Left ventricle myocardium superior (tissue), 1 donor: ENCODE measurements at regions not wholly inside any gene's neighbourhood (a gene's known extent, or its start where the extent isn't known, plus 50 kb on each side); places are given as distances from the start of the nearest gene placed in this dataset.
A peak's percentile ranks its signal among the peaks of the same experiment; 100 is the strongest.

Source experiments
- ATAC-seq: fragments of 200-7000 bp; cut with Tn5 transposase; one replicate; pipeline ENCODE4 v1.9.1; 2020; ENCODE audit warnings: mild to moderate bottlenecking, moderate library complexity
- DNase-seq: peaks from one replicate; pipeline ENCODE4 v3.0.0-alpha.2; 2020
- intact Hi-C: fragments of 100-400 bp; cut with micrococcal nuclease; formaldehyde crosslinking; loops from one replicate; pipeline ENCODE4 v1.11.0; 2022
- donor health status: DM: no; HTN: yes; CAD: no; lungs with severe emphysema.

DNA sequence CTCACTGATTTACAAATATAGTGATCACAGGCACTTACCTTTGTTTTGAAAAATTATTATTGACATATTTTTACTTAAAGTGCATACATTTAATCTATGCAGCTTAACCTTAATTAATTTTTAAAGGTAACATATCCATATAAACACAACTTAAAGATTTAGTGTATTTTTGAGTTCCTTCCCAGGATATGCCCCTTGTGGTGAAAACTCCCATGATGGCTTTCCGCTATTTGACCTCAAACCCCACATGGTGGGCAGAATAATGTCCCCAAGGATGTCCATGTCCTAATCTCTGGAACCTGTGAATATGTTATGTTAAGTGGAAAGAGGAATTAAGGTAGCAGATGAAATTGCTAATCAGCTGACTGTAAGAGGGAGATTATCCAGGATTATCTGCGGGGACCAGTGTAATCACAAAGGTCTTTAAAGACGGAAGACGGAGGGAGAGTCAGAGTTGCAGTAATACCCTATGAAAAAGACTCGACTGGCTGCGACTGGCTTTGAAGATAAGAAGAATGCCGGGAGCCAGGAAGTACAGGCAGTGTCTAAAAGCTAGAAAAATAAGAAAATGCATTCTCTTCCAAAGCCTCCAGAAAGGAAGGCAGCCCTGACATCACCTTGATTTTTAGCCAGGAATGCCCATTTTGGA, 193.9 kb downstream of the ICE1 start:
- intact Hi-C loops: no loop called here
- DNase-seq: no peak
- no peak for ATAC-seq

DNA sequence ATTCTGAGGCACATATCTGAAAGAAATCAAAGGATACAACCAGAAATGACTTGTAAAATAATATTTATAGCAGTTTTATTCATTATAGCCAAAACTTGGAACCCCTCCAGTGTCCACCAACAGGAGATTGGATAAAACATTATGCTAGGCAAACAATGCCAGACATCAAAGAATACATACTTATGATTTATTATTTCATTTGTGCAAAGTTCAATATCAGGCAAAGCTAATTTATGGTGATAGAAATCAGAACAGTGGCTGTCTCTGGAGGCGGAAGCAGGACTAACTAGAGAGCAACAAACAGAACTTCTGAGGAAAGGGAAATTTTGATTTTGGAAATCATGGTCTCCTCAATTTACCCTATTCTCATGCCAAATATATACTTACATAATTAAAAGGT, 193.1 kb downstream of the ICE1 start:
- no peak for DNase-seq
- ATAC-seq: no peak
- intact Hi-C loops: no loop called here

DNA sequence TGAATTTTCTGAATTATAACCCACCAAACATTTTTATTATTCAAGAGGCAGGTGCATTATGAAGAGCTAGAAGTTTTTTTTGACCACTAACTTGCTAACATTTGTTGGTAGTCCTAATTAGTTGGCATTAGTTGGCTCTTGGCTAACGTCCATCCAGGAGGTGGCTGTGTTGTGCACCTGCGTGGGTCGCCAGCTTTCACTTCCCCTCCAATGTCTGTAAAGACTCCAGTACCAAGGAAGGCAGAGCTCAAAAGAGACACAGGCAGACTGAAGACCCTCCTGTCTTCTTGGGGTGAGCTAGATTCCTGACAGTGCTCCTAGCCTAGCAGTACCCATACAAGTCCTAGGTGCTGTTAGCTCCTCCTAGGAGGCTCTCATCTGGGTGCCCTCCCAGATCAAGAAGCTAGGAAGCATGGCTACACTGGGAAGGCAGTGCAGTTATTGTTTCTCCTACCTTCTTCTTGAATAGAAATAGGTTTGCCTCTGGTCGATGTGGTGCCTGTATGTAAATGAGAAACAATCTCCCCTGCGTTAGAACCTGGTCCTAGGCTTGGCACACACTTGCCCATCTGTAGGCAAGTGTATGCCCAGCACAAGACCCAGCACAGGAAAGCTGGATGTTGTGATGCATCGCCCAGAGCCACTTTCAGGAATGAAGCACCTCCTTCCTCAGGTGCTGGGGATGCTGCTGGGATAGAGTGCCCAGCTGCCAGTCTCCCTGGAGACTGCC, 190.9 kb downstream of the ICE1 start:
- intact Hi-C loops: no loop called here
- no peak for ATAC-seq
- DNase-seq: no peak

DNA sequence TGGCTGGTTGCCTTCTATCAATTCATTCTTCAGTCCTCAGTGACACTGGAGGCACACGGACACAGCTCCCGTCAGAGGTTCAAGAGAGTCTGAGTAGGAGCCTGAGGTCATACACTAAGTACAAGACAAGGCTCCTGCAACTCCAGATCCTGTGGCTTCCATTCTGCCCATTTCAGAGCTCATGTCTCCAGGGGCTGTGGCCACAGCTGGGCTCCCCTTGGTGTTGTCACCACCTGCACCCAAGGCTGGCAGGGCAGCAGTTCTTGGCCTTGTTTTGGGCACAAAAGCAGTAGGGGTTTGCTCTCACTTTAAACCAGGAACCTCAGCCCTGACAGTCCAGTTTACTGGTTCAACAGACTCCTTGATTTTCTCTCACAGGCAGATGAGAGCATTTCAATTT, 189.6 kb downstream of the ICE1 start:
- intact Hi-C loops: no loop called here
- no peak for DNase-seq
- no peak for ATAC-seq

DNA sequence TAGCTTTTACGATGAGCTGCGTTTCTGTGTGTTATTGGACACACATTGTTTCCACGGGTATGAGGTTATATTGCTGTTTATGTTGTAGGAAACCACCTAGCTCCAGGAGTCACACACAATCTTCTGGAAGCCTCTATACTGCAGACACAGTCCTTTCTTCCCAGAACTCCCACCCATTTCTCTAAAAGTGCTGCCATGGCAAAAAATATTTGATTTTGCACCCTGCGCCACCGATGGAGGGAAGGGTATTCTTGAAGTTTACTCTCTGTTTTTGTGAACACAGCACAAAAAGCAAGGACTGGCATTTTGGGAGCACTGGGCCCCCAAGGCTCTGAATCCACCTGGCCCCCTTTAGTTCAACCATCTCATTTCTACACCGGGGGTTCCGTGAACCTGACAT, 187.5 kb downstream of the ICE1 start:
- ATAC-seq (no peak), DNase-seq (no peak)
- intact Hi-C loops: no loop called here

DNA sequence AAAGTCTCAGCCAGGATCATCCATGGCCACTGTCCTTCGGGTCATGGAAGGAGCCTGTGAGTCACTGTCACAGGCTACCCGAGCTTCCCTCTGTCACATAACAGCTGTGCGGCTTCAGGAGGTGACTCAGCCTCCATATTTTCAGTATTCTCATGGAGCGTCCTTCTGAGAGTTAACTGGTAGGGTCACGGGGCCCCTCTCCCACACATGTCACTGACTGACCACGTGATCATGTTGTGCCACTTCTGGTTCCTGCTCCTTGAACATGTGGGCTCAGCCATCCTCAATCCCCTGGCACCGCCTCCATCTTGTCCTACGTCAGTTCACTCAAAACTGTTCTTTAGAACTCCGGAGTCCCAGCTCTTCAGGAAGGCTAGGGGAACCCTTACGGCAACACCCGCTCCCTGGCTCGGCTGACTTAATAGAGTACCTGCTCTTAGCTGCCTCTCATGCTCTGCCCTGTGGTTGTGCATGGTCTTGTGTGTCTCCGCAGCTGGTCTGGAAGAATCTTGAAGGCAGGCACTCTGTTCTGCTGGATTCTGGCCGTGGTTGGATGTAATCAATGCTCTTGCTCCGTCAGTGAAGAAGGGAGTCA, 182.8 kb downstream of the ICE1 start:
- intact Hi-C loops: no loop called here
- ATAC-seq (no peak), DNase-seq (no peak)

DNA sequence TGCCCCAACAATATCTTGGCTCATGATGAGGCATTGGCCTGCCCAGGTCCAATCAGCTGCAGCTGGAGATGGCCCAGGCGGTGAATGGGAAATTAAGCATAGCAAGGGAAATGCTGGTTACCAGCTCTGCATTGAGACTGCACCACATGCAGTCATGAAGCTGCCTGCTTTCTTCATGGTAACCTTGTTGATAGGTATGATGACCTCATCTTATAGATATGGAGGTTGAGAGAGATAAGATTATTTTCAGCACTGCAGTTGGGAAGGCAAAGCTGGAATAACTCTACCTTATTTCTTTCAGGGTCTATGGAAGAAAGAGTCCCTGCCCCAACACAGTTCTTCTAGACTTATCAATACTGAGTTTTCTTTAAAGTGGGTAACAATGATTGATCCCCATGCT, 180.1 kb downstream of the ICE1 start:
- no peak for ATAC-seq
- intact Hi-C loops: no loop called here
- DNase-seq: no peak

DNA sequence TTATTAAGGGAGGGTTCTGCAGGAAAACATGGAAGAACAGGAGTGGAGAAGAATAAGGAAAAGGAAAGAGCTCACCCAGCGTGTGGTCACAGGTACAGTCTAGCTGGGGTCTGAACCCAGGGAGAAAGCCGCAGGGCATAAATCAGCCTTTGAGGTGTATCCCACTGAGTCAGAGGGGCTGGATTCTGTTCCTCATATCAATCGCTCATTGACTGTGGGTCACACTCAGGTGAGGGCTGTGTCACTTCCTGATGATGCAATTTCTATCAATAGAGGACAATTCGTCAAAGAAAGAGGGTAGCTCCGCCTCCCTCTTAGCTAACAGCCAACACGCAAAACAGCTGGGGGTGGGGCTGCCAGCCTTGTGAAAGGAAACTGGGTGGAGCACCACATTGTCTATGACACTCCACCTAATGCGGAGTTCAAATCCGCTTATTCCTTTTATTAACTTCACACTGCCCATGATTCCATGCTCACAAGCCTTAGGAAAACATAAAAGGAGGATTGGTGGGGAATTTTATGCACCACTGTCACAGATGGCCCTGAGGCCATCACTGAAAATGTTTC, 176.2 kb downstream of the ICE1 start:
- DNase-seq (no peak), ATAC-seq (no peak)
- intact Hi-C loops: no loop called here

DNA sequence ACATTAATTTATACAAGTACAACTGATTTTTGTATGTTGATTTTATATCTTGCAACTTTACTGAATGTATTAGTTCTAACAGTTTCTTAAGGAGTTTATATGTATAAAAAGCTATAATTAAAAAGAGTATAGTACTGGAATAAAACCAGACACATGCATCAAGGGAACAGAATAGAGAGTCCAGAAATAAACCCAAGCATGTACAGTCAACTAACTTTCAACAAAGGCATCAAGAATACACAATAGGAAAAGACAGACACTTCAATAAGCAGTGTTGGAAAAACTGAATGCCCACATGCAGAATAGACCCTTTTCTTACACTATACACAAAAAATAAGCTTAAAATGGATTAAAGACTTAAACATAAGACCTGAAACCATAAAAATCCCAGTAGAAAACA, 170.9 kb downstream of the ICE1 start:
- intact Hi-C loops: no loop called here
- ATAC-seq (peak; percentile 60), DNase-seq (no peak)

DNA sequence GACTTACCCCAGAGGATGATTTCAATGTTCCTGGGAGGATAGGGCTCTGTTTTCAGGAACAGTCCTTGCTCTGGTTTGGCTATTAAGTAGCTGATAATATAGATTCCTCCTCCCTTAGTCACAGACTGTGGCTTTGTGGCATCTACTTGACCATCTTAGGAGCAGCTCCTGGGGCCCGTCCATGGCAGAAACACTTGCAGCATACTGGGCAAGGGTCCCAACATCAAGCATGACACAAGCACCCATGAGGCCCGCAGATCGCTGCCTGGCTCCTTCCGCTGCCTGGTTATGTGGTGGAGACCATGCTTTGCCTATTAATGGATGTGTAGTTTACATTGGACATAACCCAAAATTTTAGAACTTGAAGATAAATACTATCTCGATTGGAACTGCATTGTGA, 170.1 kb downstream of the ICE1 start:
- no peak for DNase-seq
- intact Hi-C loops: no loop called here
- ATAC-seq: no peak

DNA sequence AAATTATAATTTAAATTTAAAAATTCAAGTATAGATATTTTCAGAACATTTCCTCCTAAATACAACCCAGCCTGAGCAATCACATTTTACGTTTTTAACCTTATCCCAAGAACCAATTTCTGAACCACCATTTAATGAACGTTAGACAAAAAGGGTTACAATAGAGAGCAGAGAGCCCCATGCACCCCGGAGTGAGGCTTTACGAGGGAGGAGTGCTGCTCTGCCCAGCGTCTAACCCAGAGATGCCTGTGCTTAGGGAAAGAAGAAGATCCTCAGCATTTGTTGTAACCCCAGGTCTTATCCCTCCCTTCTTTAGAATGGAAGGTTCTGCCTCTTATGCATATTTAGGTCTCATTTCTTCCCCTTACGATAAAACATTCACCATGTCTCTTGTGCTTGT, 169.1 kb downstream of the ICE1 start:
- intact Hi-C loops: no loop called here
- ATAC-seq: no peak

DNA sequence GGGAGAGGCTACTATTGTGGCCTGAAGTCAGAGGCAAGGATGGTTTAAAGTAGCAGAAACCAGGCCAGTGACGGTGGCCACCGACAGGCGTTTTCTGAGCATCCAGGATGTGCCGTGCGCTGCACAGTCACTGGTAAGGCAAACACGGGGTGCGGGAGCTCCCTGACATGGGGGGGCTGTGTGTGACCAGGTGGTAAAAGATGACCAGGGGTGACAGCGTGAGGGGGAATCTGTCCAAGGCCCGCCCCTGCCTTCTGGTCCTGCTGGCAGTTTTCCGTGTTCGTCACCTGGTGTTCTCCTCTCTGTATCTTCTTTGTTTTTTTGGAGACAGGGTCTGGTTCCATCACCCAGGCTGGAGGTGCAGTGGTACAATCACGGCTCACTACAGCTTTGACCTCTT, 167.4 kb downstream of the ICE1 start:
- DNase-seq (no peak), ATAC-seq (no peak)
- intact Hi-C loops: no loop called here

More for the DNA sequence above, 169.1 kb downstream of the ICE1 start:
- DNase-seq: no peak

DNA sequence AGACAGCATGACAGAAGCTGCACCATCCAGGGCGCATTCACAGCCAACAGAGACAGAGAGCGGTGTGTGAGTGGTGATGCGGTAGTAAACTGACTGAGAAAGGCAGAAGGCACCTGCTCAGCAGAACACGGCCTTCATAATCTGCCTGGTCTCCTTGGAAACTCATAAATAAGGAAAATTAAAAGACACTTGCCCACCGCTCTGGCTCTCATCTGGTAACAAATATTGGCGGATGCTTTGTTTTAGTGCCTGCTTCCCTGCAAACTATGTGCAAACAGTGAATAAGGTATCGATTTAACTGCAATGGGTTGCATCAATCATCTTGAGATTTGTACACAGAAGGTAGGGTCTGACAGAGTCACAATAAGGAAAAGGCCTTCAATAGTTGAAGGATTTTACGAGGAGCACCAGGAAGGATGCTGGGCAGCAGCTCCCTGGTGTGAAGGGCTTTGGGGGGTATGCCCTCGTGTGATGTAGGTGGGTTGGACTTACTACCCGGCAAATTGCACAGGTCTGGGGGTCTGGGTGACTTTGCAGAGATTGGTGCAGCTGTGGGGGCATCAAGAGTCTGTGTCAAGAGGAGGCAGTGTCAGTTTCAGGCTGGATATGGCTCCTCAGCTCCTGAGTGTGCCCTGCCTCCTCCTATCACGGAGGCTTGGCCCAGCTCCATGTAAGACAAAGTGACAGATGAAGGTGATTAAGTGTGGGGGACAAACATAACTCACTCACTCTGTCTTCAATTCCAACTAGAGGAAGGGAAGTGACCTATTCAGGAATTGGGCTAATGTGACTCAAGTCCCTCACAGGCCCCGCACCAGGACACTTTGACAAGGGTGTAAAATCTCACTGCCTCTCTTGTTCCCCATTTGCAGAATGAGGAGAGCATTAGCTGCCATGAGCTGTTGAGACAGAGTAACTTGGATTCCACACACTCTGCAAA, 166.7 kb downstream of the ICE1 start:
- DNase-seq: no peak
- intact Hi-C loops: no loop called here
- no peak for ATAC-seq

DNA sequence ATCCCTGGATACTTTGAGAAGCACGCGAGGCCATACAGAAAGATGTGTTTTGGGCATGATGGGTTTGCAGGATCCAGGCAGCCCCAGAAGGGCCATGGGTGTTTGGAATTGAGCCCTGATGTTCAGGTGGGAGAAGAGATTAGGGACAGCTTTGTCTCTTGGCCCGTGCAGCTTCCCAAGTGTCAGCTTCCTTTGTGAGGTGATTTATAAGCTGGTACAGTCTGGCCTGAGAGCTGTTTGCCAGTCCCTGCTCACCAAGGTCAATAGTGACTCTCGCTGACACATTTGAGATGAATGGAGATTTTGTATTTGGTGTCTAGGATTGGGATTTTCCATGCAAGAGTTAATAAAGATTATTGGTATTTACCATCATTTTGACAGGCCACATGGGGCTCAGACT, 165.9 kb downstream of the ICE1 start:
- no peak for DNase-seq
- intact Hi-C loops: no loop called here
- no peak for ATAC-seq

DNA sequence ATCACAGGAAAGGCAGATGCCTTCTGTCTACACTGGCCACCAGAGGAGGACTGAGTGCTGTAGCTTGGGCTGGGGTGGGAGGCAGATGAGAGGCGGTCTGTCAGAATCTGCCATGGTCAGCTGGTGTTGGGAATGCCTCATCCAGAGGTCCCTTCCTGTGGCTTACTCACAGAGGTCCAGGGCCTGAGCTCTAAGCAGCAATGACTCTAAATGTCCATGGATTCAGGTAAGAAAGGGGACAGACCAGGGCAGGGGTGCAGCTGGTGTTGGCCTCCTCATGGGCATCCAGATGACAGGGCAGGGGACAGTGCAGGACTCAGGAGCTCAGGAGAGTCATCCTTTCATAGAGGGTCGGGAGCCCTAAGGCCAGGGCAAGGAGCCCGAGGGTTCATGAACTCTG, 165.0 kb downstream of the ICE1 start:
- no peak for ATAC-seq
- intact Hi-C loops: no loop called here
- no peak for DNase-seq

DNA sequence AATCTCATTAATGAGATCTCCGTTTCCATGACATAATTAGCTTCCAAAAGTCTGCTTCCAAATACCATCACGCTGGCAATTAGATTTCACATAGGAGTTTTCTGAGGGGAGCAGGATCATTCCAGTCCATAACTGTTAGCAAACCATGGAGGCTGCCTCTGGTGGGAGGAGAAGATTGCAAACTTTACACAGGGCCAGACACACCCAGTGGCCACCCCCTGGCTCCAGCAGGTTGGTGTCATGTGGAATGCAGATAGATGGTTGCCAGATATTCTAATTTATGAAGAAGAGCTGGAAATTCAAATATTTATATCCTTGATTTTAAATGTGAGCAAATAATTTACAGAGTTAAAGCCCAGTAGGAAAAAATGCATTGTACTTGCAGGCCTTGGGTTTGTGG, 164.2 kb downstream of the ICE1 start:
- DNase-seq: no peak
- ATAC-seq: no peak
- intact Hi-C loops: no loop called here

DNA sequence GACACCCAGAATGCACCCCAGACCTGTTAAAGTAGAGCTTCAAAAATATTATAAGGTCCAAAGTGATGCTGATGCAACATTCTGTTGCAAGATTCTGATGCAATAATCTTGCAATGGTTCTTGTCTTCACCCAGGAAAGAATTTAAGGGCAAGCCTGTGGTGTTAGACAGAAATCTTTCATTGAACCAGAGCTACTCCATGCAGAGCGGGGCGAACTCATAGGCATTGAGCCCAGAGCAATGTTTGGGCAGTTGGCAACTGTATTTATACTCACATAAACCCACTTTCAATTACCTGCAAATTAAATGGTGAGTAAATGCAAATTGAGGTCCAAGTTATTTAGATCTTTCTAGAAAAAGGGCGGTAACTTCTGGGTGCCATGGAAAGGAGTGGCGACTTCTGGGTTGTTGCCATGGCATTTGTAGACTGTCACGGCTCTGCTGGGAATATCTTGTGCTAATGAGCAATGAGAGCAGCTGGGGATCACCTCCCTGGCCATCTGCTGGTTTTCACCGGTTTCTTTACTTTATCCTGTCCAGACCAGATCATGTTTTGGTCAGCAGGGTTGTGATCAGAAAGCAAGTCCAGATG, 163.4 kb downstream of the ICE1 start:
- ATAC-seq (no peak), DNase-seq (no peak)
- intact Hi-C loops: no loop called here

DNA sequence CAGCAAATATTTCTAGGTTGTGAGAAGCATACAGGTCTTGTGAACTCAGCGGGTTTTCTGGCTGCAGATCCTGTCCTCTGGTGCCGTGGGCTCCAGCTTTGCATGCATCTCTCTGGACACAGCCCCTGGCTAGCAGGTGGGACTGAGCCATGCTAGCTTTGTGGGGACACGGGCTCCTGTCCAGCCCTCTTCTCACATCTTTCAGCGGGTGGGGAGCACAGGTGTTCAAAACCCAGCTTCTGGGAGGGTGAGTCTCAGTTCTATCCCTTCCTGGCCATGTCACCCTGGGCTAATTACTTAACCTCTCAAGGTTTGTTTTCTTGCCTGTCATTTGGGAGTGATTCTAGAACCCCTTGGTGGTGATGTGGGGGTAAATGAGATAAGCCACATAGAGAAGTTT, 162.3 kb downstream of the ICE1 start:
- intact Hi-C loops: no loop called here
- DNase-seq: no peak
- no peak for ATAC-seq

DNA sequence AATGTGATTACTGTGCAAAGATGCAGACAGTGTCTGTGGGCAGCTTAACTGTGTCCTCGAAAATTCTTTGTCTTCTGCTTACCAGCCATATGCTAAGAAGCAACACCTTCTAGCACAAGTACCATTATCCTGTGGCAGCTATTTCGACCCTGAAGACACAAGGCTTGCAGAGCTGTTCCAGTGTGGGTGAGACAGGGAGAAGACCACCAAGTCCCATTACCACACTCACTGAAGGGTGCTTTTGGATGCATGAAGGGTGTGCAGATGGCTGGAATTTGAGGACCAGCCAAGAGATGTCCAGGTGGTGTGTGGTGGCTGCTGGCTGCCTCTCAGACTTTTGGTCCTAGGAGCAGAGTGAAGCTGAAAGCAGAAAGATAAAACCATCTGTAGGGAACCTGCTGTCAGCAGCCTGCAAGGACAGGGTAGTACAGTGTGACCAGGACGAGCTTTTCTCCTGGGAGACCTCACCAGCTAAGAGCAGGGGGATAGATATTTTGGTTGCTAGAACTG, 161.8 kb downstream of the ICE1 start:
- DNase-seq (no peak), ATAC-seq (no peak)
- intact Hi-C loops: no loop called here
